Neural crest cell (in vitro differentiated cells): ENCODE measurements at regions not wholly inside any gene's neighbourhood (a gene's known extent, or its start where the extent isn't known, plus 50 kb on each side); places are given as distances from the start of the nearest gene placed in this dataset.

ENCODE experiments used
- DNase-seq: peaks from one replicate; pipeline ENCODE4 v3.0.0; 2021; ENCODE audit warnings: low read depth, mixed read lengths, low spot score
- H3K27ac Mint-ChIP-seq: one replicate; pipeline ENCODE4 v1.8.0; 2021; ENCODE audit warnings: mild to moderate bottlenecking, mixed read lengths; ENCODE audit not compliant: unreplicated experiment
- H3K27me3 Mint-ChIP-seq: 2 replicates; pipeline ENCODE4 v1.8.0; 2021; ENCODE audit warnings: low read depth, mild to moderate bottlenecking, mixed read lengths
- H3K36me3 Mint-ChIP-seq: 2 replicates; pipeline ENCODE4 v1.8.0; 2021; ENCODE audit warnings: low read depth, mild to moderate bottlenecking, mixed read lengths
- H3K4me1 Mint-ChIP-seq: 2 replicates; pipeline ENCODE4 v1.8.0; 2021; ENCODE audit warnings: mixed read lengths
- H3K4me3 Mint-ChIP-seq: one replicate; pipeline ENCODE4 v1.8.0; 2021; ENCODE audit warnings: mild to moderate bottlenecking, mixed read lengths
- H3K9me3 Mint-ChIP-seq: 2 replicates; pipeline ENCODE4 v1.8.0; 2021; ENCODE audit warnings: mixed read lengths
- TF ChIP-seq, protein P1 (sequence below): fragments of 200-600 bp; sonication (generic); conservative IDR thresholded peaks from 2 replicates; pipeline ENCODE4 v1.5.0; 2021; ENCODE audit warnings: antibody characterized with exemption, mild to moderate bottlenecking

DNA sequence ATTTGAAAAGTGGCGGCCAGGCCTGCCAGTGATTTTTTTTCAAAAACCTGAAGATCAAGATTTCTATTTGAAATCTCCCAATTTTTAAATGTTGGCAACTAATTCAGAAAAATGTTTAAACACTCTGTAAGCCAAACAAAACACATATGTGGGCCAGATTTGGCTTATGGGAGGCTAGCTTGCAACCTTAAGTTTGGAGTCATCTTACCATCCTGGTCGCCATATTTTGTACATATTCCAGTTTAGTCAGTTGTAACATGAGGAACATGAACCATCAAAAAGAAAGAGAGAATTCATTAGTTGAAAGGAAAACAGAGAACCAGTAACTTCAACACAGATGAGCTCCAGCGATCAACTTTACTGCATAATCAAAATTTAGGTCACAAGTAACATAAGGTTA lies 115.4 kb downstream of the TMEM26 start:
- DNase-seq: no peak
- H3K9me3 Mint-ChIP-seq: no peaks in the 10 kb centered on the region
- TF ChIP-seq, protein P1, sequence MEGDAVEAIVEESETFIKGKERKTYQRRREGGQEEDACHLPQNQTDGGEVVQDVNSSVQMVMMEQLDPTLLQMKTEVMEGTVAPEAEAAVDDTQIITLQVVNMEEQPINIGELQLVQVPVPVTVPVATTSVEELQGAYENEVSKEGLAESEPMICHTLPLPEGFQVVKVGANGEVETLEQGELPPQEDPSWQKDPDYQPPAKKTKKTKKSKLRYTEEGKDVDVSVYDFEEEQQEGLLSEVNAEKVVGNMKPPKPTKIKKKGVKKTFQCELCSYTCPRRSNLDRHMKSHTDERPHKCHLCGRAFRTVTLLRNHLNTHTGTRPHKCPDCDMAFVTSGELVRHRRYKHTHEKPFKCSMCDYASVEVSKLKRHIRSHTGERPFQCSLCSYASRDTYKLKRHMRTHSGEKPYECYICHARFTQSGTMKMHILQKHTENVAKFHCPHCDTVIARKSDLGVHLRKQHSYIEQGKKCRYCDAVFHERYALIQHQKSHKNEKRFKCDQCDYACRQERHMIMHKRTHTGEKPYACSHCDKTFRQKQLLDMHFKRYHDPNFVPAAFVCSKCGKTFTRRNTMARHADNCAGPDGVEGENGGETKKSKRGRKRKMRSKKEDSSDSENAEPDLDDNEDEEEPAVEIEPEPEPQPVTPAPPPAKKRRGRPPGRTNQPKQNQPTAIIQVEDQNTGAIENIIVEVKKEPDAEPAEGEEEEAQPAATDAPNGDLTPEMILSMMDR: no peak
- no peaks in the 10 kb centered on the region for H3K27me3 Mint-ChIP-seq
- no peak overlapping the region for H3K4me3 Mint-ChIP-seq
- H3K27ac Mint-ChIP-seq: no peak overlapping the region
- H3K36me3 Mint-ChIP-seq: no peaks in the 10 kb centered on the region
- no peaks in the 10 kb centered on the region for H3K4me1 Mint-ChIP-seq

DNA sequence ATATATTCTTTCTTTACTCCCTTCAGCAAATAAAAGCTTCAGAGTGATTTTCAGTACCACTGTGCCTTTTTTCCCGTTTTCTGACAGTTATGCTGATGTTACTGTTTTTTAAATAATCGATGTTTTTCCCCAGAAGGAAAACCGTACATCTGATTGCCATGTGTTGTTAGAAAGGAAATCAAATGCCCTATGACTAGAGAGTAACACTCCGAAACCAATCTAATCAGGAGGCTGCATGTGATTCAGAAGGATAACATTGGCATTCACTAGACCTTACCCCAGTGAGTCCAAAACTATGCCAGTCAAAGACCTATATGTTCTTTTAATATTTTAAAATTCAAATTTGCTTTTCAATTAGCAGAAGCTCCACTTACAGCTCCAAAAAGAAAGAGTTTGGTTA lies 116.3 kb downstream of the TMEM26 start:
- Mint-ChIP-seq H3K4me1 (no peaks in the 10 kb centered on the region), H3K27ac (no peak overlapping the region), H3K9me3 (no peaks in the 10 kb centered on the region), H3K4me3 (no peak overlapping the region), H3K36me3 (no peaks in the 10 kb centered on the region), H3K27me3 (no peaks in the 10 kb centered on the region)
- no peak for DNase-seq
- TF ChIP-seq, protein P1: no peak

DNA sequence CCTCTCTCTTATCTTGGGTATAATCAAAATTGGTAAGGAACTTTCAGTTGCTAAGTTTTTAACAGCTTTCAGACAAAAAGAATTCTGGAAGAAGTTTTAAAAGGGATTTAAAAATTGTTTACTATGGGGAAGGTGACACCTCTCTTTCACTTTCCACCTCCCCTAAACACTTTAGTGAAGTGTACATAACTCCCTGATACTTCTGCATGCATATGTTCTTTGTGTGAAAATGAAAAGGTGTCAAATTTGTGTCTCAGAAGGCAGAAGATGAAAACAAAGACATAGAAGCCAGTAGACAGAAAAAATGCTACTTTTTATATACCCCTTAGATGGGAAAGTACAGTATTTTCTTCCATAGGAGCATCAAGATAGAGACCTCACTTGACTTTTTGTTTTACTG lies 117.8 kb downstream of the TMEM26 start:
- DNase-seq: no peak
- Mint-ChIP-seq H3K4me1 (no peaks in the 10 kb centered on the region), H3K36me3 (no peaks in the 10 kb centered on the region), H3K27me3 (no peaks in the 10 kb centered on the region), H3K27ac (no peak overlapping the region), H3K9me3 (peaks cover 4% of the 10 kb centered on the region), H3K4me3 (no peak overlapping the region)
- TF ChIP-seq, protein P1: no peak

- H3K4me1 Mint-ChIP-seq: no peaks in the 10 kb centered on the region
- TF ChIP-seq, protein P1: no peak
- peaks cover 16% of the 10 kb centered on the region for H3K9me3 Mint-ChIP-seq
- H3K27ac Mint-ChIP-seq: no peak overlapping the region
- H3K4me3 Mint-ChIP-seq: no peak overlapping the region
- no peak for DNase-seq
- no peaks in the 10 kb centered on the region for H3K27me3 Mint-ChIP-seq
- H3K36me3 Mint-ChIP-seq: peaks cover 4% of the 10 kb centered on the region
These were observed 120.6 kb downstream of the TMEM26 start for GRCh38 chr10:61332581-61332980.

GRCh38 chr10:61330669-61331068 lies 122.5 kb downstream of the TMEM26 start:
- Mint-ChIP-seq H3K27me3 (no peaks in the 10 kb centered on the region), H3K36me3 (peaks cover 4% of the 10 kb centered on the region), H3K9me3 (peaks cover 16% of the 10 kb centered on the region), H3K4me1 (no peaks in the 10 kb centered on the region), H3K4me3 (no peak overlapping the region), H3K27ac (no peak overlapping the region)
- TF ChIP-seq, protein P1: no peak
- DNase-seq: no peak

- Mint-ChIP-seq H3K27me3 (peaks cover 2% of the 10 kb centered on the region), H3K36me3 (peaks cover 4% of the 10 kb centered on the region), H3K4me1 (no peaks in the 10 kb centered on the region), H3K9me3 (peaks cover 16% of the 10 kb centered on the region), H3K4me3 (no peak overlapping the region), H3K27ac (no peak overlapping the region)
- DNase-seq: no peak
- TF ChIP-seq, protein P1: no peak
These were observed 123.3 kb downstream of the TMEM26 start for GRCh38 chr10:61329854-61330253.
